Keratinocyte (primary cell): ENCODE measurements at regions not wholly inside any gene's neighbourhood (a gene's known extent, or its start where the extent isn't known, plus 50 kb on each side); places are given as distances from the start of the nearest gene placed in this dataset.

Experiments
- DNase-seq: peaks from one replicate; pipeline ENCODE4 v3.0.0-alpha.2; 2011; ENCODE audit warnings: low read depth, missing footprints, low spot score
- FAIRE-seq: peaks from 2 replicates; lab custom pipeline; 2011; peaks lifted over from hg19 to GRCh38; lab: Jason Lieb, UNC
- H2AFZ ChIP-seq: 2 replicates; pipeline ENCODE4 v1.6.0; 2012; ENCODE audit warnings: low read length, control low read depth, inconsistent platforms; ENCODE audit not compliant: control insufficient read depth
- H3K27ac ChIP-seq: 2 replicates; pipeline ENCODE4 v1.5.1; 2011; ENCODE audit warnings: low read length; ENCODE audit not compliant: control insufficient read depth, insufficient read depth
- H3K27me3 ChIP-seq: 3 replicates; pipeline ENCODE4 v1.6.0; 2011; ENCODE audit warnings: low read length; ENCODE audit not compliant: control insufficient read depth, insufficient read depth; ENCODE audit errors: extremely low read depth
- H3K36me3 ChIP-seq, 2 experiments: 2 replicates in 1 of 2; 3 replicates in 1 of 2; pipeline ENCODE4 v1.5.1; 2011; ENCODE audit warnings: low read length in 2 of 2, mild to moderate bottlenecking in 1 of 2; ENCODE audit not compliant: control insufficient read depth in 2 of 2, insufficient read depth in 2 of 2; ENCODE audit errors: extremely low read depth in 1 of 2
- H3K4me1 ChIP-seq: 3 replicates; pipeline ENCODE4 v1.5.1; 2011; ENCODE audit warnings: low read length; ENCODE audit not compliant: control insufficient read depth, insufficient read depth; ENCODE audit errors: extremely low read depth
- H3K4me2 ChIP-seq: 3 replicates; pipeline ENCODE4 v1.6.0; 2011; ENCODE audit warnings: low read depth, low read length; ENCODE audit not compliant: control insufficient read depth, insufficient read depth; ENCODE audit errors: extremely low read depth
- H3K4me3 ChIP-seq, 3 experiments: fragments of 200-600 bp in 1 of 3; sonication (generic) in 1 of 3; 2 replicates in 2 of 3; 3 replicates in 1 of 3; pipeline ENCODE4 v1.5.1; 2011 to 2016; ENCODE audit warnings: low read length in 3 of 3, mild to moderate bottlenecking in 3 of 3, control low read depth in 2 of 3, inconsistent platforms in 1 of 3, low read depth in 1 of 3, mixed read lengths in 1 of 3, mixed run types in 1 of 3, moderate library complexity in 1 of 3; ENCODE audit not compliant: control insufficient read depth in 2 of 3, insufficient read depth in 2 of 3; ENCODE audit errors: extremely low read depth in 1 of 3
- H3K79me2 ChIP-seq: 2 replicates; pipeline ENCODE4 v1.6.0; 2012; ENCODE audit warnings: low read length; ENCODE audit not compliant: control insufficient read depth, insufficient read depth
- H3K9ac ChIP-seq: 3 replicates; pipeline ENCODE4 v1.6.0; 2011; ENCODE audit warnings: low read length; ENCODE audit not compliant: control insufficient read depth, insufficient read depth; ENCODE audit errors: extremely low read depth
- H3K9me1 ChIP-seq: 3 replicates; pipeline ENCODE4 v1.6.0; 2011; ENCODE audit warnings: low read length; ENCODE audit not compliant: control insufficient read depth, insufficient read depth; ENCODE audit errors: extremely low read depth
- H3K9me3 ChIP-seq: 2 replicates; pipeline ENCODE4 v1.5.1; 2012; ENCODE audit warnings: low read depth, low read length; ENCODE audit not compliant: control insufficient read depth
- H4K20me1 ChIP-seq: 3 replicates; pipeline ENCODE4 v1.6.0; 2011; ENCODE audit warnings: low read length; ENCODE audit not compliant: control insufficient read depth, insufficient read depth; ENCODE audit errors: extremely low read depth
- EZH2 ChIP-seq: IDR thresholded peaks from one replicate; pipeline ENCODE4 v1.6.1; 2012; ENCODE audit warnings: inconsistent platforms, mild to moderate bottlenecking, low read length, moderate library complexity
- dilution Hi-C: fragments of 300-500 bp; cut with MboI; formaldehyde crosslinking; loops from one replicate; pipeline ENCODE4 v1.7.0; 2020; ENCODE audit warnings: low sequenced_read_pairs; ENCODE audit not compliant: extremely low pct_ligation_motif_present
- TF ChIP-seq, protein P1 (sequence below), 3 experiments: IDR thresholded peaks in 1 of 3; conservative IDR thresholded peaks in 1 of 3; optimal IDR thresholded peaks in 1 of 3; 2 replicates in 2 of 3; 3 replicates in 1 of 3; pipeline versions ENCODE3 to v1.5.1; 2011; ENCODE audit warnings: low read length in 3 of 3, mild to moderate bottlenecking in 3 of 3, moderate library complexity in 2 of 3, control low read depth in 1 of 3, inconsistent platforms in 1 of 3; ENCODE audit not compliant: insufficient read depth in 2 of 3; ENCODE audit errors: extremely low read depth in 1 of 3

DNA sequence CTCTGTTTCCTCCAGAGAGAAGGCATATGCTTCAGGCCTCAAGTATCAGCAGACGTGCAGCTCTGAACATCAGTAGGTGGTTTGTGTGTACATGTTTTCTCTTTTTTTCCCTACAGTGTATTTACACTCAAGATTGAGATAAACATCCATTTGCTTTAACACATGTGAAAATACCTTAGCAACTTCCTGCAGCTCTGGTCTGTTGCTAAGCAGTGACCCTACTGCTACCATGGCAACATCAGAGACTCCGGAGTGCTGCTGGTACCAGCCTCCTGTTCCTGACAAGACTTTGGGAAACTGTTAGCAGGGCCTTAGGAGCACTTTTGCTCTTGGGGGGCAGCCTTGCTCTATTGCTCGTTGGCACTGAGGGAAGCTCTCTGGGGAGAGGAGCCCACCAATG, 221.2 kb upstream of the PLET1 start:
- Histone ChIP-seq H3K9ac (no peak overlapping the region), H3K36me3 (no peaks in the 10 kb centered on the region), H3K79me2 (no peaks in the 10 kb centered on the region), H4K20me1 (no peaks in the 10 kb centered on the region), H3K4me2 (no peak overlapping the region), H3K9me1 (no peaks in the 10 kb centered on the region), H3K4me1 (peaks cover 16% of the 10 kb centered on the region), H3K9me3 (no peaks in the 10 kb centered on the region), H3K4me3 (no peak overlapping the region), H3K27me3 (no peaks in the 10 kb centered on the region), H2AFZ (no peak overlapping the region), H3K27ac (no peak overlapping the region)
- TF ChIP-seq EZH2 = no peak
- TF ChIP-seq, protein P1, sequence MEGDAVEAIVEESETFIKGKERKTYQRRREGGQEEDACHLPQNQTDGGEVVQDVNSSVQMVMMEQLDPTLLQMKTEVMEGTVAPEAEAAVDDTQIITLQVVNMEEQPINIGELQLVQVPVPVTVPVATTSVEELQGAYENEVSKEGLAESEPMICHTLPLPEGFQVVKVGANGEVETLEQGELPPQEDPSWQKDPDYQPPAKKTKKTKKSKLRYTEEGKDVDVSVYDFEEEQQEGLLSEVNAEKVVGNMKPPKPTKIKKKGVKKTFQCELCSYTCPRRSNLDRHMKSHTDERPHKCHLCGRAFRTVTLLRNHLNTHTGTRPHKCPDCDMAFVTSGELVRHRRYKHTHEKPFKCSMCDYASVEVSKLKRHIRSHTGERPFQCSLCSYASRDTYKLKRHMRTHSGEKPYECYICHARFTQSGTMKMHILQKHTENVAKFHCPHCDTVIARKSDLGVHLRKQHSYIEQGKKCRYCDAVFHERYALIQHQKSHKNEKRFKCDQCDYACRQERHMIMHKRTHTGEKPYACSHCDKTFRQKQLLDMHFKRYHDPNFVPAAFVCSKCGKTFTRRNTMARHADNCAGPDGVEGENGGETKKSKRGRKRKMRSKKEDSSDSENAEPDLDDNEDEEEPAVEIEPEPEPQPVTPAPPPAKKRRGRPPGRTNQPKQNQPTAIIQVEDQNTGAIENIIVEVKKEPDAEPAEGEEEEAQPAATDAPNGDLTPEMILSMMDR (optimal IDR thresholded peaks at IDR 0.05 in 1 of 3, IDR thresholded peaks at IDR 0.05 in 1 of 3, conservative IDR thresholded peaks at IDR 0.05 in 1 of 3; ENCODE audit: extremely low read depth in 1 of 3, insufficient read depth in 2 of 3, low read length in 3 of 3) = no peak
- DNase-seq (no peak), FAIRE-seq (no peak)
- dilution Hi-C loops = no loop called here

DNA sequence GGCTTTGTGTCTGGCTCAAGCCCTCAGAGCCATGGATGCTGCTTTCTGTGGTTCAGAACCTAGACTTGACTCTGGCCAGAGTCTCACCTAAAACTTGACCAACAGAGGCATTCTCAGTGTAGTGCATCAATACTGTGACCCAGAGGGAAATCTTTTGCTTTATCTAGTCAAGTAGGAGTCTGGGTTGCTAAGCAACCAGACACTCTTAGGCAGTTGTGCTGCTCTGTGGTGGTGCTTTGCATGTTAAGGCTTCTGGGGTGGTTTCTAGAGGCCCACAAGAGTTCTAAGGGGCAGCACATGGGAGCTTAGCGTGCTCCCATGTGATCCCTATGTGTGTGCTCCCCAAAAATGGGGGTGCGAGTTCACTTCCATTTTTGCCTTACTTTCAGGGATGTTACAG, 224.6 kb upstream of the PLET1 start:
- H3K27me3 ChIP-seq = no peaks in the 10 kb centered on the region
- no peak overlapping the region for H2AFZ ChIP-seq
- no peak overlapping the region for H3K4me3 ChIP-seq
- FAIRE-seq = no peak
- H3K36me3 ChIP-seq = no peaks in the 10 kb centered on the region
- no peaks in the 10 kb centered on the region for H4K20me1 ChIP-seq
- H3K9me1 ChIP-seq = no peaks in the 10 kb centered on the region
- H3K79me2 ChIP-seq = no peaks in the 10 kb centered on the region
- H3K9me3 ChIP-seq = no peaks in the 10 kb centered on the region
- no peak for TF ChIP-seq EZH2
- H3K9ac ChIP-seq = no peak overlapping the region
- H3K4me1 ChIP-seq = no peaks in the 10 kb centered on the region
- dilution Hi-C loops = no loop called here
- H3K4me2 ChIP-seq = no peak overlapping the region
- no peak for DNase-seq
- no peak overlapping the region for H3K27ac ChIP-seq

DNA sequence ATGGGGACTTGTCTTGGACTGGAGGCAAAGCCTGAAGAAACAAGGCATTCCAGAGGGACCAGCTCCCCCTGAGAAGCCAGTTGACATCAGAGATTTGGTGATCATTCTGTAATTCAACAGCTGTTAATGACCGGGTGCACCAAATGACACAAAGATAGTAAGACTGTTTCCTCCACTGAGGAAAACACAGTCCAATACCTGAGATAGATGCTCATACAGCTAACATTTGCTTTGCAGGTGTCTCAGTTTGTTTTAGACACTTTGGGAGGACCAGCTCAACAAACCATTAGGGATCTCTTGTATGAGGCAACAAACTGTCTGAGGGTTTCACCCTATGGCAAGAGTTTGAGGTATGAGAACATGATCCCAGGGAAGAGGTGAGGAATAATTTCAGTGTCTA, 237.2 kb upstream of the PLET1 start:
- Histone ChIP-seq H3K9ac (no peak overlapping the region), H2AFZ (no peak overlapping the region), H3K4me2 (no peak overlapping the region), H3K4me1 (no peaks in the 10 kb centered on the region), H3K9me3 (no peaks in the 10 kb centered on the region), H3K9me1 (no peaks in the 10 kb centered on the region), H3K79me2 (no peaks in the 10 kb centered on the region), H4K20me1 (no peaks in the 10 kb centered on the region), H3K27ac (no peak overlapping the region), H3K4me3 (no peak overlapping the region), H3K27me3 (no peaks in the 10 kb centered on the region), H3K36me3 (no peaks in the 10 kb centered on the region)
- DNase-seq (no peak), FAIRE-seq (no peak)
- TF ChIP-seq, protein P1 (optimal IDR thresholded peaks at IDR 0.05 in 1 of 3, IDR thresholded peaks at IDR 0.05 in 1 of 3, conservative IDR thresholded peaks at IDR 0.05 in 1 of 3; ENCODE audit: extremely low read depth in 1 of 3, insufficient read depth in 2 of 3, low read length in 3 of 3) = no peak
- dilution Hi-C loops = no loop called here
